Kidney (tissue), 13 donors: ENCODE measurements at regions not wholly inside any gene's neighbourhood (a gene's known extent, or its start where the extent isn't known, plus 50 kb on each side); places are given as distances from the start of the nearest gene placed in this dataset.

Experiments
- DNase-seq, 5 donors: peaks; one replicate each; pipeline ENCODE4 v3.0.0-alpha.2; 2013 to 2020
- FAIRE-seq: peaks from 2 replicates; lab custom pipeline; 2012; peaks lifted over from hg19 to GRCh38; lab: Jason Lieb, UNC
- H3K27ac ChIP-seq, 2 donors: one replicate each; pipeline ENCODE4 v1.7.0; 2013; ENCODE audit warnings: low read depth in 2 of 2, low read length in 2 of 2, inconsistent platforms in 1 of 2
- H3K27me3 ChIP-seq: one replicate; pipeline ENCODE4 v1.7.1; 2013; ENCODE audit warnings: low read length, inconsistent platforms; ENCODE audit not compliant: control insufficient read depth, insufficient read depth
- H3K36me3 ChIP-seq, 3 donors: one replicate each; pipeline versions ENCODE4 v1.7.0 to v1.7.1; 2013; ENCODE audit warnings: low read length in 3 of 3, control low read depth in 1 of 3, inconsistent platforms in 1 of 3; ENCODE audit not compliant: insufficient read depth in 3 of 3, control insufficient read depth in 2 of 3
- H3K4me1 ChIP-seq, 3 donors: one replicate each; pipeline versions ENCODE4 v1.7.0 to v1.7.1; 2013; ENCODE audit warnings: low read length in 3 of 3, inconsistent platforms in 1 of 3, low read depth in 1 of 3; ENCODE audit not compliant: control insufficient read depth in 2 of 3, insufficient read depth in 2 of 3
- H3K4me3 ChIP-seq, 3 donors: one replicate each; pipeline versions ENCODE4 v1.7.0 to v1.8.1; 2013; ENCODE audit warnings: low read length in 3 of 3, control low read depth in 1 of 3, inconsistent platforms in 1 of 3
- H3K9ac ChIP-seq, 3 donors: one replicate each; pipeline versions ENCODE4 v1.7.0 to v1.7.1; 2013; ENCODE audit warnings: low read length in 3 of 3, control low read depth in 1 of 3, inconsistent platforms in 1 of 3
- H3K9me3 ChIP-seq, 3 donors: one replicate each; pipeline versions ENCODE4 v1.7.0 to v1.7.1; 2013; ENCODE audit warnings: low read length in 3 of 3, control low read depth in 1 of 3, inconsistent platforms in 1 of 3; ENCODE audit not compliant: control insufficient read depth in 2 of 3, insufficient read depth in 1 of 3
- CTCF ChIP-seq: IDR thresholded peaks from 3 replicates; pipeline ENCODE4 v1.5.1; 2012; ENCODE audit warnings: mild to moderate bottlenecking, moderate library complexity, borderline replicate concordance; ENCODE audit not compliant: insufficient read depth; ENCODE audit errors: extremely low read depth
- intact Hi-C: fragments of 100-400 bp; cut with DNase I; formaldehyde crosslinking; loops from one replicate; pipeline ENCODE4 v1.11.1; 2022
- donor health status: control.
- donor health status: control.
- donor health status: control.
- donor health status: control.
- donor health status: control.
- donor health status: DM: yes; HTN: yes; CAD: no.
- donor health status: Normal renal cell carcinoma (clear cell type).

DNA sequence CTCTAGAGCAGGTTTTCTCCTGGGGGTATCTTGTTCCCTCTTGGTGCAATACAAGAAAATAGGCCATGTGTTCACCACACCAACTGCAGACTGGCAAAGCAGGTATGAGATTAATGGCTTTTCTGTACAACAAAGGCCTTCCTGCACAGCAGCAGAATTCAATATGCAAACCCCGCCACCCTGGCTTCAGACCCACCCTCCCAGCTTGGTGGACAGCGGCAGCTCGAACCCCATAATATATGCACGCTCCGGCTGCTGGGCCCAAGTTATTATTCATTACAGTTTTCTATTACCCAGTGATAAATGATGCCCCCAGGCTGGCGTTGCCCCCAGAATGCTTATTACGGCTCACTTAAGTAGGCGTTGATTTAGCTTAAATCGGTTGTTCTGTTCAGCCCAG, 144.2 kb downstream of the RRAGC start:
- Histone ChIP-seq H3K27me3 (no peaks in the 10 kb centered on the region), H3K27ac (no peak overlapping the region), H3K4me3 (no peak overlapping the region), H3K9ac (no peak overlapping the region), H3K9me3 (peaks cover 0 to 10% (median 0%) of the 10 kb centered on the region in 3 donors), H3K36me3 (no peaks in the 10 kb centered on the region), H3K4me1 (no peaks in the 10 kb centered on the region)
- TF ChIP-seq CTCF: no peak
- FAIRE-seq (no peak), DNase-seq (peak in 1 of 5 donors; percentile 20)
- intact Hi-C loops: no loop called here

GRCh38 chr1:38712046-38712445, 147.5 kb downstream of the RRAGC start:
- FAIRE-seq (no peak), DNase-seq (no peak)
- Histone ChIP-seq H3K36me3 (no peaks in the 10 kb centered on the region), H3K9me3 (peaks cover 0 to 10% (median 0%) of the 10 kb centered on the region in 3 donors), H3K4me3 (no peak overlapping the region), H3K27ac (no peak overlapping the region), H3K9ac (no peak overlapping the region), H3K4me1 (no peaks in the 10 kb centered on the region), H3K27me3 (no peaks in the 10 kb centered on the region)
- no peak for TF ChIP-seq CTCF
- intact Hi-C loops: no loop called here

GRCh38 chr1:38708701-38709258, 150.8 kb downstream of the RRAGC start:
- Histone ChIP-seq H3K36me3 (no peaks in the 10 kb centered on the region), H3K9ac (no peak overlapping the region), H3K9me3 (peaks cover 0 to 10% (median 0%) of the 10 kb centered on the region in 3 donors), H3K27ac (no peak overlapping the region), H3K4me3 (no peak overlapping the region), H3K27me3 (no peaks in the 10 kb centered on the region), H3K4me1 (no peaks in the 10 kb centered on the region)
- DNase-seq (no peak), FAIRE-seq (no peak)
- no peak for TF ChIP-seq CTCF
- intact Hi-C loops: no loop called here

GRCh38 chr1:38701088-38701487, 158.5 kb downstream of the RRAGC start:
- Histone ChIP-seq H3K27me3 (no peaks in the 10 kb centered on the region), H3K4me3 (no peak overlapping the region), H3K4me1 (no peaks in the 10 kb centered on the region), H3K9ac (no peak overlapping the region), H3K27ac (no peak overlapping the region), H3K36me3 (no peaks in the 10 kb centered on the region), H3K9me3 (peaks cover 0 to 4% (median 0%) of the 10 kb centered on the region in 3 donors)
- no peak for TF ChIP-seq CTCF
- FAIRE-seq: no peak
- no peak for DNase-seq
- intact Hi-C loops: no loop called here
